SK-N-SH (cell line): ENCODE measurements at regions not wholly inside any gene's neighbourhood (a gene's known extent, or its start where the extent isn't known, plus 50 kb on each side); places are given as distances from the start of the nearest gene placed in this dataset.

Source experiments
- CTCF ChIP-seq: fragments of 200-600 bp; sonication (generic); IDR thresholded peaks from 2 replicates; pipeline ENCODE4 v1.6.1; 2017; ENCODE audit warnings: antibody characterized with exemption, mild to moderate bottlenecking, moderate library complexity
- EZH2phosphoT487 ChIP-seq: fragments of 200-600 bp; sonication (generic); IDR thresholded peaks from 2 replicates; pipeline ENCODE4 v1.6.1; 2017; ENCODE audit warnings: low read depth, mixed run types, mild to moderate bottlenecking, antibody characterized with exemption, moderate library complexity, borderline replicate concordance
- GABPA ChIP-seq: IDR thresholded peaks from 2 replicates; pipeline ENCODE4 v1.4.0; 2012; ENCODE audit warnings: low read depth, mild to moderate bottlenecking
- JUND ChIP-seq: IDR thresholded peaks from 2 replicates; pipeline ENCODE4 v1.4.0; 2012
- MXI1 ChIP-seq: IDR thresholded peaks from 2 replicates; pipeline ENCODE4 v1.6.1; 2012; ENCODE audit warnings: mild to moderate bottlenecking, low read depth, low read length, improper control_type of control experiment
- POLR2AphosphoS5 ChIP-seq: IDR thresholded peaks from 2 replicates; pipeline ENCODE4 v1.6.1; 2012; ENCODE audit warnings: low read depth, low read length
- RAD21 ChIP-seq: IDR thresholded peaks from 2 replicates; pipeline ENCODE4 v1.6.1; 2012; ENCODE audit warnings: mild to moderate bottlenecking, low read length
- RFX5 ChIP-seq: IDR thresholded peaks from 2 replicates; pipeline ENCODE4 v1.6.1; 2012; ENCODE audit warnings: mild to moderate bottlenecking, improper control_type of control experiment, low read length
- SMC3 ChIP-seq: IDR thresholded peaks from 2 replicates; pipeline ENCODE4 v1.6.1; 2012; ENCODE audit warnings: low read depth, low read length, improper control_type of control experiment
- YY1 ChIP-seq: IDR thresholded peaks from 2 replicates; pipeline ENCODE4 v1.4.0; 2012; ENCODE audit warnings: low read depth, mild to moderate bottlenecking
- ZBTB33 ChIP-seq: IDR thresholded peaks from 2 replicates; pipeline ENCODE4 v1.4.0; 2012; ENCODE audit warnings: low read depth, borderline replicate concordance
- TF ChIP-seq, protein P1 (sequence below): fragments of 150-350 bp; IDR thresholded peaks from 2 replicates; pipeline ENCODE4 v1.6.1; 2017; ENCODE audit warnings: antibody characterized with exemption, low read length, low read depth, borderline replicate concordance
- TF ChIP-seq, protein P2 (sequence below): IDR thresholded peaks from 2 replicates; pipeline ENCODE4 v1.6.1; 2012; ENCODE audit warnings: mild to moderate bottlenecking, low read depth, low read length, moderate library complexity
- TF ChIP-seq, protein P3 (sequence below): IDR thresholded peaks from 2 replicates; pipeline ENCODE4 v1.4.0; 2012; ENCODE audit warnings: low read depth

DNA sequence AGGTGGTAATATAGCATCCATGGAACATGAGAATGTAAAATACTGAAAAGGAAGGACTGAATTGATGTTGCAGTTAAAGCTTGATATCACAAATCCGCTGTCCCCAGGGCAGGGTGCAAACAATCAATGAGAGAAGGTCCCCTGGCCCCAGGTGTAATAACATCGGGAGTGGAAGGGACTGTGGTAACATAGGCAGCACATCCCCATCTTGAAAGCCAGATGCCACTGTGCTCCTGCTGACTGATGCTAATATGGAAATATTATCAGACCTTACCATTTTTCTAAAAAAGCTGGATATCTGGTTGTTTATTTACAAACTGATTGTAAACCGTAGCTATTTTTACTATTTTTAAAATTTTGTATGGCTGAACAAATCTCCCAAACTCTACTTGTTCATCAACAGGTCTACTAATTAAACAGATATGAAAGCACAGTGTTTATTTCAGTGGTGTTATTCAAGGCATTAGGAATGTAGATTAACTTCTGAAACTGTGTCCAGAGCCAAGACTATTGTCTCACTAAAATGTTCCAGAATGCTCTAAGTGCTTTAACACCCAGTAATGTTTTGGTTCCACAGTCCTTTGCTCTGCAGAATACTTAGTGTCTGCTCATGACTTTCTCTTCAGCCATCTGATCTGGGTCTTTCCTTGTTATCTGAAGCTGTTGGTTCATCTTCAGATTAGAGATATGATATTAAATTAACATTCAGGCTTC lies 386.0 kb upstream of the RARB start:
- TF ChIP-seq CTCF (no peak), RFX5 (no peak), GABPA (no peak), RAD21 (peak; percentile 44), EZH2phosphoT487 (no peak), POLR2AphosphoS5 (no peak), JUND (no peak), MXI1 (no peak), ZBTB33 (no peak), YY1 (no peak), SMC3 (no peak)
- TF ChIP-seq, protein P1, sequence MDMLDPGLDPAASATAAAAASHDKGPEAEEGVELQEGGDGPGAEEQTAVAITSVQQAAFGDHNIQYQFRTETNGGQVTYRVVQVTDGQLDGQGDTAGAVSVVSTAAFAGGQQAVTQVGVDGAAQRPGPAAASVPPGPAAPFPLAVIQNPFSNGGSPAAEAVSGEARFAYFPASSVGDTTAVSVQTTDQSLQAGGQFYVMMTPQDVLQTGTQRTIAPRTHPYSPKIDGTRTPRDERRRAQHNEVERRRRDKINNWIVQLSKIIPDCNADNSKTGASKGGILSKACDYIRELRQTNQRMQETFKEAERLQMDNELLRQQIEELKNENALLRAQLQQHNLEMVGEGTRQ: no peak
- TF ChIP-seq, protein P2, sequence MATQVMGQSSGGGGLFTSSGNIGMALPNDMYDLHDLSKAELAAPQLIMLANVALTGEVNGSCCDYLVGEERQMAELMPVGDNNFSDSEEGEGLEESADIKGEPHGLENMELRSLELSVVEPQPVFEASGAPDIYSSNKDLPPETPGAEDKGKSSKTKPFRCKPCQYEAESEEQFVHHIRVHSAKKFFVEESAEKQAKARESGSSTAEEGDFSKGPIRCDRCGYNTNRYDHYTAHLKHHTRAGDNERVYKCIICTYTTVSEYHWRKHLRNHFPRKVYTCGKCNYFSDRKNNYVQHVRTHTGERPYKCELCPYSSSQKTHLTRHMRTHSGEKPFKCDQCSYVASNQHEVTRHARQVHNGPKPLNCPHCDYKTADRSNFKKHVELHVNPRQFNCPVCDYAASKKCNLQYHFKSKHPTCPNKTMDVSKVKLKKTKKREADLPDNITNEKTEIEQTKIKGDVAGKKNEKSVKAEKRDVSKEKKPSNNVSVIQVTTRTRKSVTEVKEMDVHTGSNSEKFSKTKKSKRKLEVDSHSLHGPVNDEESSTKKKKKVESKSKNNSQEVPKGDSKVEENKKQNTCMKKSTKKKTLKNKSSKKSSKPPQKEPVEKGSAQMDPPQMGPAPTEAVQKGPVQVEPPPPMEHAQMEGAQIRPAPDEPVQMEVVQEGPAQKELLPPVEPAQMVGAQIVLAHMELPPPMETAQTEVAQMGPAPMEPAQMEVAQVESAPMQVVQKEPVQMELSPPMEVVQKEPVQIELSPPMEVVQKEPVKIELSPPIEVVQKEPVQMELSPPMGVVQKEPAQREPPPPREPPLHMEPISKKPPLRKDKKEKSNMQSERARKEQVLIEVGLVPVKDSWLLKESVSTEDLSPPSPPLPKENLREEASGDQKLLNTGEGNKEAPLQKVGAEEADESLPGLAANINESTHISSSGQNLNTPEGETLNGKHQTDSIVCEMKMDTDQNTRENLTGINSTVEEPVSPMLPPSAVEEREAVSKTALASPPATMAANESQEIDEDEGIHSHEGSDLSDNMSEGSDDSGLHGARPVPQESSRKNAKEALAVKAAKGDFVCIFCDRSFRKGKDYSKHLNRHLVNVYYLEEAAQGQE: no peak
- TF ChIP-seq, protein P3, sequence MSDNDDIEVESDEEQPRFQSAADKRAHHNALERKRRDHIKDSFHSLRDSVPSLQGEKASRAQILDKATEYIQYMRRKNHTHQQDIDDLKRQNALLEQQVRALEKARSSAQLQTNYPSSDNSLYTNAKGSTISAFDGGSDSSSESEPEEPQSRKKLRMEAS: no peak
